ENCODE measurements at regions not wholly inside any gene's neighbourhood (a gene's known extent, or its start where the extent isn't known, plus 50 kb on each side); places are given as distances from the start of the nearest gene placed in this dataset.

DNA sequence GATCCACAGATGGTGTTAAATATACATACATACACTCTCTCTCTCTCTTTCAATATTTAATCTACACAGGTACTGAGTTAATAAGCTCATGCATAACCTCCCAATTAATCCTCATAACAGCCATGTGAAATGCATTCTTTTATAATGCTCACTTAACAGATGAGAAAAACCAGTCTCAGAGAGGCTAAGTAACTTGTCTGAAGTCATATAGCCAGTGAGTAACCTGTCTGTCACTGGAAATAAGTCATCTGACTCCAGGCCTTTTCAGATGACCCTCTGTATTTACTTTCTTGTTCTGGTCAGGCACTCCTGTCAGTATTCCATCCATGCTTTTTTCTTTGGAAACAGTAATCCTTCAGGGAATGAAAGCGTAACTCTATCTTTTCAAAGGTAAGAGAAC lies 594.0 kb upstream of the TENM4 start:
- no peak for TF ChIP-seq POLR2A (IDR thresholded peaks at IDR 0.05)
- TF ChIP-seq, protein P1, sequence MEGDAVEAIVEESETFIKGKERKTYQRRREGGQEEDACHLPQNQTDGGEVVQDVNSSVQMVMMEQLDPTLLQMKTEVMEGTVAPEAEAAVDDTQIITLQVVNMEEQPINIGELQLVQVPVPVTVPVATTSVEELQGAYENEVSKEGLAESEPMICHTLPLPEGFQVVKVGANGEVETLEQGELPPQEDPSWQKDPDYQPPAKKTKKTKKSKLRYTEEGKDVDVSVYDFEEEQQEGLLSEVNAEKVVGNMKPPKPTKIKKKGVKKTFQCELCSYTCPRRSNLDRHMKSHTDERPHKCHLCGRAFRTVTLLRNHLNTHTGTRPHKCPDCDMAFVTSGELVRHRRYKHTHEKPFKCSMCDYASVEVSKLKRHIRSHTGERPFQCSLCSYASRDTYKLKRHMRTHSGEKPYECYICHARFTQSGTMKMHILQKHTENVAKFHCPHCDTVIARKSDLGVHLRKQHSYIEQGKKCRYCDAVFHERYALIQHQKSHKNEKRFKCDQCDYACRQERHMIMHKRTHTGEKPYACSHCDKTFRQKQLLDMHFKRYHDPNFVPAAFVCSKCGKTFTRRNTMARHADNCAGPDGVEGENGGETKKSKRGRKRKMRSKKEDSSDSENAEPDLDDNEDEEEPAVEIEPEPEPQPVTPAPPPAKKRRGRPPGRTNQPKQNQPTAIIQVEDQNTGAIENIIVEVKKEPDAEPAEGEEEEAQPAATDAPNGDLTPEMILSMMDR (IDR thresholded peaks at IDR 0.05), result no peak

All from sigmoid colon (tissue), 3 donors.